ENCODE measurements at regions not wholly inside any gene's neighbourhood (a gene's known extent, or its start where the extent isn't known, plus 50 kb on each side); places are given as distances from the start of the nearest gene placed in this dataset.

DNA sequence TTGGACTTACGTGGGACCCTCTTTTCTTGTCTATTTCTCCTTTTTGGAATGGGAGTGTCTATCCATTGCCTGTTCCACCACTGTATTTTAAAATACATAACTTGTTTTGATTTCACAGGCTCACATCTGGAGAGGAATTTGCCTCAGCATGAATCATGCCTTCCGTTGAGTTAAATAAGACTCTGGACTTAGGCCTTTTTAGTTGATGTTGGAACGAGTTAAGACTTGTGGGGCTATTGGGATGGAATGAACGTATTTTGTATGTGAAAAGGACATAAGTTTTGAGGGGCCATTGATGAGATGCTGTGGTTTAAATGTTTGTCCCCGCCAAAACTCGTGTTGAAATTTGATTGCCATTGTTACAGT, 66.2 kb downstream of the BEX3 start:
- TF ChIP-seq, protein P1, sequence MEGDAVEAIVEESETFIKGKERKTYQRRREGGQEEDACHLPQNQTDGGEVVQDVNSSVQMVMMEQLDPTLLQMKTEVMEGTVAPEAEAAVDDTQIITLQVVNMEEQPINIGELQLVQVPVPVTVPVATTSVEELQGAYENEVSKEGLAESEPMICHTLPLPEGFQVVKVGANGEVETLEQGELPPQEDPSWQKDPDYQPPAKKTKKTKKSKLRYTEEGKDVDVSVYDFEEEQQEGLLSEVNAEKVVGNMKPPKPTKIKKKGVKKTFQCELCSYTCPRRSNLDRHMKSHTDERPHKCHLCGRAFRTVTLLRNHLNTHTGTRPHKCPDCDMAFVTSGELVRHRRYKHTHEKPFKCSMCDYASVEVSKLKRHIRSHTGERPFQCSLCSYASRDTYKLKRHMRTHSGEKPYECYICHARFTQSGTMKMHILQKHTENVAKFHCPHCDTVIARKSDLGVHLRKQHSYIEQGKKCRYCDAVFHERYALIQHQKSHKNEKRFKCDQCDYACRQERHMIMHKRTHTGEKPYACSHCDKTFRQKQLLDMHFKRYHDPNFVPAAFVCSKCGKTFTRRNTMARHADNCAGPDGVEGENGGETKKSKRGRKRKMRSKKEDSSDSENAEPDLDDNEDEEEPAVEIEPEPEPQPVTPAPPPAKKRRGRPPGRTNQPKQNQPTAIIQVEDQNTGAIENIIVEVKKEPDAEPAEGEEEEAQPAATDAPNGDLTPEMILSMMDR (IDR thresholded peaks at IDR 0.05; ENCODE audit: insufficient read depth, low read depth, low read length): no peak
- H3K4me3 ChIP-seq (ENCODE audit: low read depth, low read length): no peak overlapping the region
- peak; percentile 56 for DNase-seq (ENCODE audit: low read depth)

- H3K4me3 ChIP-seq (ENCODE audit: low read depth, low read length): no peak overlapping the region
- TF ChIP-seq, protein P1 (IDR thresholded peaks at IDR 0.05; ENCODE audit: insufficient read depth, low read depth, low read length): no peak
- no peak for DNase-seq (ENCODE audit: low read depth)
Measured at GRCh38 chrX:103446665-103447302, 70.4 kb downstream of the BEX3 start.
